GM19025 (cell line): ENCODE measurements at regions not wholly inside any gene's neighbourhood (a gene's known extent, or its start where the extent isn't known, plus 50 kb on each side); places are given as distances from the start of the nearest gene placed in this dataset.
"Not testable (repeated sequence)": the region's sequence is repeated elsewhere in the genome, so short reads cannot be mapped to it uniquely, and the experiment has no call there.

ENCODE experiments used
- ATAC-seq: cut with Tn5 transposase; IDR thresholded peaks from one replicate; pipeline ENCODE4 v1.9.1; 2021; ENCODE audit warnings: mild to moderate bottlenecking, low read depth, moderate library complexity; ENCODE audit not compliant: unreplicated experiment

- no peak for ATAC-seq
Measured at GRCh38 chr3:99586701-99587100, 51.7 kb upstream of the COL8A1 start.

DNA sequence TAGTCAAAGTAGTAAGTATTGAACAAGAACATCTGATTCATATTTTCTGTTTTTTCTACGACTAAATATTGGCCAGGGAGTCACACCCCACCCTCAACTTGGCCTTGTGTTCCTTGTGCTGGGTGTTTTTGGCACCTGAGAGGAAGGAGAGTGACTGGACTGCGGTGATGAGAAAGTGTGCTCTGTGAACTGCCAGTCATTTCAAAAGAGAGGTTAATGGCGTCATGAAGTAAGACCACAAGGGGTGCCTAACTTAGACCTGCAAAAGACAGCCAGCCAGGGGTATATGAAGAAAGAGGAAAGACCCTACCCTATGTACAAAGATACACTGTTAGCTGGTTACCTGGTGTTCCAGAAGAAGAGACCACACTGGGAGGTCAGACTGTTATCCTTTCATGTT lies 58.4 kb upstream of the COL8A1 start:
- ATAC-seq, result no peak

DNA sequence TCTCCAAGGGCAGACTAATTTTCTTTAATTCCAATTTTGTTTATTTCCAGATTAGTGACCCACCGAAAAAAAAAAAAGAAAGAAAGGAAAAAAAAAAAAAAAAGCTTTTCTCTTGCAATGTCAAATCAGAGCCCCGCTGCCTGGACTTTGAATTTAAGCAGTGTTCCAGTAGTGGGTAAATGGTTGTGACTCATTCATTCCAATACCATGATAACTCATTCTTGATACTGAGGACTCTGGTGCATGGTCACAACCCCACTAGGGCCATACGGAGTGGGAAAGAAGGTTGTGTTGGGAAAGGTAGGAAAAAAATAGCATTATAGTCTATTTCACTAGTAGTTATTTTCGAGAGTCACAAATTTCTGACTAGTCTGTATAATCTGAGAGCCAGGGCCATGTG lies 59.1 kb upstream of the COL8A1 start:
- ATAC-seq, result no peak

- ATAC-seq, result no peak
Measured at GRCh38 chr3:99578339-99578970, 59.9 kb upstream of the COL8A1 start.

DNA sequence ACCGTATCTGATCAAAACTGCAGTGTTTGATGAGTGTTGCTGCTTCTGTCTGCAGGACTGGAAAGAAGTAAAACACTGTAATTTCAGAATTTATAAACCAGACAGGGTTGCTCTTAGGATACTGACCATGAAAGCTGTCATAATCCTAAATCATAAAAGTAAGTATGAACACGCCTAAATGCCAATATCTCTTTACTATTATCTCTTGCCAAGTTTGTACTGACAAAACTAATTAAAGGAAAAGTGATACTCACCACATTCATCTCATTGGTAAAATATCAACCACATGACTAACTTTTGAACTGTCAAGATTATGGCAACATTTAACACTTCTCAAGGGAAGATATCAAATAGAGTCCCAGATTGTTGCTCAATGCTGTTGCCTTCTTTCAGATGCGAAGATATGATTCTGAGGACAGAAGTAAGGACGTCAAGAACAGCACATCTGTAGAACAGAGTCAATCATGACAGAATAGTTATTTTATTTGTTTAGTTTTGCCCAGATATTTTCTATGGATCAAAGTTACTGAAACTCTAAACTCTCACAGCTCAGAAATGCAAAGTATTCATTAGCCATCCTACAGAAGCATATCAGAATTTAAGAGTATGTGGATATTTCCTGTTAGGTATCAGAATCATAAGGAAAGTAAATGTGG lies 61.4 kb upstream of the COL8A1 start:
- ATAC-seq, result no peak

DNA sequence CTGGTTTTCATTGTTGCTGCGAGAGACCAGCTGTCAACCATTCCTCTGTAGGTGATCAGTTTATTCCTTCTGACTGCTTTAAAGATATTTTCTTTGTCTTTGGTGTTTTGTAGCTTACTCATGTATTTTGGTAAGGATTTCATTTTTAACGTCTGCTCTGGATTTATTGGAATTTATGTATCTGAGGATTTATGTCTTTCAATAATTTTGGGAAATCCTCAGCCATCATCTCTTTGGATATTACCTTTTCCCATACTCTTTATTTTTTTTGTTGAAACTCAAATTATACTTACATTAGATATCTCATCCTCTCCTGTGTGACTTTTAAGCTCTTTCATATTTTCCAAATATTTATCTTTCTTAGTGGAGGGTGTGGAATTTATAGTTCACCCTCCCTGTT lies 62.7 kb upstream of the COL8A1 start:
- ATAC-seq, result no peak

DNA sequence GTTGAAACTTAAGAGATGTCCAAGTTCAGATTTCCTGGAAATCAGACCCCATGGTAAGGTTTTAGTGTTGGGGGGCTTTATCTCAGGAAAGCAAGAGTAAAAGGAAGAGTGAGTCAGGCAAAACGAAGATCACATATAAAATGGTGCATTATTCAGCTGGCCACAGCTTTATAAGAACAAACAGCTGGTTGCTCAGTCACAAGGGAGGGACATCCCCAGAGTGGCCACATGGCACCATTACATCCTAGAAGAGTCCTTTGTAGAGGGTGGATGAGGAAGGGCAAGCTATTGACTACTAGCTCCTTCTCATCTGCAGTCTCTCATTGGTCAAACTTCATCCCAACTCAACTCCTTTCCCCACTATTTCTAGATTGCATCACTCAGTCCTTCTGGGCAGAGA lies 68.3 kb upstream of the COL8A1 start:
- no peak for ATAC-seq

DNA sequence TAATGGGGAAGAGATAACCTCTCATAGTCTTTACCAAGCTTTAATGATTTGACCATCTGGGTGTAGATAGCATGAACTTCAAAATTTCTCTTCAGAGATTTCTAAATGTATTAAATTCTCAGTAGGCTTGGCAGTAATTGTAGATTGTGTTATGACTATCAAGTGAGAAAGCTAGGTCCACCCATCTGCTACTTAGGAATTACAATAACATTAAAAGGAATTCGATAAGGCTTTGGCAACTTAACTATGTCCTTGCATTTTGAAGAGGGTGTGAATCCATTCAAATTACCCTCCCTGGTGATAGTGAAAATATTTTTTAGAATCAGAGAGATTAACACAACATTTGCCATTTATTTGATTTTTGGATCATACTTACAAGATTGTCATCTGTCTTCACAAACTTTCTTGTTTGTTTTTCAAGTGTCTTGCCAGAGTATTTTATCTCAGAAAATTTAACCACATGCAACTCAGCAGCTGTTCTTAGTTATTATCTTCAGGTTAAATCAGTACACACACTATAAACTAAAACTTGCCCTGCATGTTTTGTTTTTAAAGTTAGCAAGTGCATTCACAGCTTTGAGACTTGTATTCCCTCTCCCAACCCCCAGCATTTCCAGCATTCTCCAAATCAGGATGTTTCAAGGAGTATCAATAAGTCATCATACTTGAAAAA lies 69.6 kb upstream of the COL8A1 start:
- ATAC-seq, result no peak

- no peak for ATAC-seq
Measured at GRCh38 chr3:99565331-99565730, 73.1 kb upstream of the COL8A1 start.

GRCh38 chr3:99562990-99563607 lies 75.3 kb upstream of the COL8A1 start:
- ATAC-seq, result no peak

GRCh38 chr3:99562138-99562537 lies 76.3 kb upstream of the COL8A1 start:
- no peak for ATAC-seq

DNA sequence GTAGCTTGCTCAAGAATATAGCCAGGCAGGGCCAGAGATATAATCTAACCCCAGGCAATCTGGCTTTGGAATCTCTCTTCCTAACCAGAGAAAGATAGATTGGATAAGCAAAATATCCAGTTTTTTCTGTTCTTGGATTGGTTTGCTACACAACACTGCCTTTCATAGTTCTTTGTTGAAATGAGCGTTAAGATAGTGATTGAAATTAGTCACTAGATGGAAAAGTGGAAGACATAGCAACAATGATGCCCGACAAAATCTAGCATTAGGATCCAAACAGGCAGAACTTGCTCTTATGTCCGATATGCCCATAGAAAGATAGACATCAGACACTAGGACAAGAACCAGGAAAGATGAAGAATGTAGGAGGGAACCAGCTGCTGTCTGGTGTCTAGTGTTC lies 77.3 kb upstream of the COL8A1 start:
- ATAC-seq, result no peak

DNA sequence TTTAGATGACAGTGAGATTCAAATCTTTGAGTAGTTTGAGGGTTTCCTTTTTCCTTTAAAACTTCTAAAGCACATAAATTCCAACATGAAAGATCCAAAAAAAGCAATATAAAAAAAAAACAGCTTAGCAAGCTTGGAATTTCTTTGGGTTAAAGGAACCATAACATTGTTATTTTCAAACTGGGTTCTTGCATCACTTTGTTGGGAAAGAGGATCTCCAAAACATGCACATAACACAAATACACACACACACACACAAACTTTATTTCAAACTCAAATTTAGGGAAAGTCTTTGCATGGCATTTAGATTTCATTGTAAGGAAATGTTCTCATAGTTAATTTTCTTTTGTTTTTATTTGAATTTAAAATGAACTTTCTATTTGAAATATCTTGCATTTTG lies 79.2 kb upstream of the COL8A1 start:
- no peak for ATAC-seq

- not testable (repeated sequence) for ATAC-seq
Measured at GRCh38 chr3:99555885-99556284, 82.5 kb upstream of the COL8A1 start.

- no peak for ATAC-seq
Measured at GRCh38 chr3:99551520-99551919, 86.9 kb upstream of the COL8A1 start.

GRCh38 chr3:99549957-99550603 lies 88.3 kb upstream of the COL8A1 start:
- no peak for ATAC-seq

GRCh38 chr3:99549220-99549619 lies 89.2 kb upstream of the COL8A1 start:
- ATAC-seq, result no peak

DNA sequence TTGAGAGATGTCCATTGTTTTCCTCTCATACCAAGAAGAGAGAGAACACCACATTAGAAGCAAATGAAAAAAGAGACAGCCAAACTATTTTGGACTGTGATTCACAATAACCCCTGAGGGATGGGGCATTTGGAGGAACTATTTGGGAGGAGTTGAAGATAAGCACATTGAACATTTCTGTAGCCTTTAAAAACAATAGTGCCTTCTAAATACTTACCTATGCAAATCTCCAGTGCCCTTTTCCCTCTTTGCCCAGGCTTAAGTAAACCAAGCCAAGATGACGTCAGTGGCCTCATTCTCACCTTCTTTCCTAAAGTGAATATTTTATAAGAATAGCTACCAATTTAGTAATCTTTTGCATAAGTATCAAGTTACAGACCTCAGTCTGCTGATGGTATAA lies 89.7 kb upstream of the COL8A1 start:
- ATAC-seq, result no peak

- no peak for ATAC-seq
Measured at GRCh38 chr3:99545941-99546580, 92.3 kb upstream of the COL8A1 start.

DNA sequence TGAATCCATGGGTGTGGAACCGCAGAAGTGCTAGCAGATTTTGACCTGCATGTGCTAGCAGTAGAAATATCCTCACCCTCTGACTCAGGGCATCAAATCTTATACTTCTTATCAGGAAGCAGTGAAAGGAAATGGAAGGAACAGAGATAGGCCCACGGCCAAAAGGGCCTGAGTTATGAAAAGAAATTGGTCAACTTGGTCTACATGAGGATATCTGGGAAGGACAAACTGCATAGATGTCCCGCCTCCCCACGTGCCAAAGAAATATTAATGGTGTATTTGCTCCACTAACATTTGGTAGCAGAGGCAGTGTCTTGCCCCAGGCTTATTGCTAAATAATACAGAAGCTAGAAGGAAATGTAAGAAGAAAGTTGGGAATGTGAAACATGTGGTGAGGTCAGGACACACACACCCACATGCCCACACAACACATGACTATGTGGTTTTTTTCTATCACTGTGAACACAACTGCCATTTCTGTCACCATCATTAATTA lies 93.6 kb upstream of the COL8A1 start:
- no peak for ATAC-seq
